Stomach (tissue), 8 donors: ENCODE measurements at regions not wholly inside any gene's neighbourhood (a gene's known extent, or its start where the extent isn't known, plus 50 kb on each side); places are given as distances from the start of the nearest gene placed in this dataset.

Experiments used
- DNase-seq, 2 donors: peaks; one replicate each; pipeline versions ENCODE4 v3.0.0 to v3.0.0-alpha.2; 2013 to 2019
- H3K27ac ChIP-seq, 5 donors: fragments of 200-600 bp in 4 of 5; sonication (generic) in 4 of 5; one replicate each; pipeline ENCODE4 v1.5.1; 2013 to 2019; ENCODE audit warnings: mild to moderate bottlenecking in 1 of 5, moderate library complexity in 1 of 5
- H3K27me3 ChIP-seq, 3 donors: fragments of 200-600 bp; sonication (generic); one replicate each; pipeline ENCODE4 v1.5.1; 2017 to 2019; ENCODE audit warnings: mixed run types in 1 of 3
- H3K36me3 ChIP-seq, 4 donors: fragments of 200-600 bp; sonication (generic); 1 replicate in 3 of 4; 2 replicates in 1 of 4; pipeline ENCODE4 v1.5.1; 2016 to 2019
- H3K4me1 ChIP-seq, 4 donors: fragments of 200-600 bp; sonication (generic); one replicate each; pipeline ENCODE4 v1.5.1; 2016 to 2019
- H3K4me3 ChIP-seq, 4 donors: fragments of 200-600 bp; sonication (generic) in 3 of 4; one replicate each; pipeline ENCODE4 v1.5.1; 2016 to 2019; ENCODE audit warnings: mild to moderate bottlenecking in 1 of 4
- H3K9me3 ChIP-seq, 4 donors: fragments of 200-600 bp; sonication (generic); one replicate each; pipeline ENCODE4 v1.5.1; 2016 to 2019
- EP300 ChIP-seq: sonication (generic); formaldehyde crosslinking; IDR thresholded peaks from one replicate; pipeline ENCODE4 v1.6.1; 2017; ENCODE audit warnings: antibody characterized with exemption
- POLR2A ChIP-seq, 4 donors: fragments of 450-650 bp; IDR thresholded peaks; one replicate each; pipeline ENCODE4 v1.6.1; 2016; ENCODE audit warnings: antibody characterized with exemption in 4 of 4, control low read depth in 2 of 4, mild to moderate bottlenecking in 1 of 4, moderate library complexity in 1 of 4
- POLR2AphosphoS5 ChIP-seq, 3 donors: sonication (generic); formaldehyde crosslinking; IDR thresholded peaks; one replicate each; pipeline ENCODE4 v1.6.1; 2016; ENCODE audit warnings: antibody characterized with exemption in 3 of 3
- WGBS, 5 donors: extraction: QIAGEN DNeasy Blood & Tissue Kit in 3 of 5; methylation state at CpG; one replicate each; pipeline versions ENCODE4 v1.1.5 to v1.1.7; 2013 to 2018; 5-methylcytosine and 5-hydroxymethylcytosine counted together
- intact Hi-C: fragments of 100-400 bp; cut with DNase I; formaldehyde crosslinking; loops from one replicate; pipeline ENCODE4 v1.15.1; 2023; ENCODE audit warnings: low total_unique reads
- TF ChIP-seq, protein P1 (sequence below), 7 experiments: fragments of 450-650 bp in 4 of 7; fragments of 200-600 bp in 3 of 7; sonication (generic) in 3 of 7; IDR thresholded peaks; one replicate each; pipeline ENCODE4 v1.5.1; 2016 to 2019; ENCODE audit warnings: antibody characterized with exemption in 7 of 7, control low read depth in 2 of 7, mild to moderate bottlenecking in 1 of 7
- donor health status: healthy with polysubstance abuse.
- donor health status: Bipolar disorder and iron deficiency.
- donor health status: healthy.

DNA sequence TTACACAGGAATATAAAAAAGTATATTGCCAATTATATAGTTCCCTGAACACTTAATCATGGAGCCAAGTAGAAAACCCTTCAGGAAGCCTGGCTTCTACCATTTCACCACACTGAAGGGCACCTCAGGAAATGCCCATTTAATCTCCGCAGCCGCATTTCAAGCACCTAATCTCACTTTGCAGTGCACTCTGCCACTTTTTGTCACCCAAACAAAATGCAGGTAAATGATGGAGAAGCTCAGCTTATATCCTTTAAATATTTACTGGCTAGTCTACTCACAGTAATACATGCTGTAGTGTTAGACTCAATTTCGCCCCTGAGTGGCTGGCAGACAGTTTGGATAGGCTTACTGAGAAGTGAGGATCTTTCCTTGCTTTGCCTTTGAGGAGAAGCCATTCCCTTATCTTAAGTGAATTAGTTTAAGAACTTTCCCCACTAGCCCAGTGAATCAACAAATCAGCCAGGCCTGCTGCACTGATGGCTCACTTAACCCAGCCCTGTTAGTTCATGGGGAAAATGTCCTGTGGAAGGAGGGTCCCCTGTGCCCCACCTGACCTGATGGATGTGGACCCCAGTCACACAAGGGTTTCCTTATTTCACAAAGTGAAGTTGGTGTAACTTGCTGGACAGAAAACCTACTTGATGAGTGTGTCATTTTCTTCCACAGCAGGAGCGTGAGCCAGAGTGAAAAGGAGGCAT lies 209.7 kb downstream of the CAAP1 start:
- Histone ChIP-seq H3K4me1 (no peaks in the 10 kb centered on the region), H3K36me3 (no peaks in the 10 kb centered on the region), H3K4me3 (no peak overlapping the region), H3K9me3 (no peaks in the 10 kb centered on the region), H3K27me3 (no peaks in the 10 kb centered on the region), H3K27ac (no peak overlapping the region)
- no peak for DNase-seq
- WGBS, 5 donors: 57 to 71% (median 69%) methylated on average over 4 of the region's 4 CpGs
- intact Hi-C loops: no loop called here
- TF ChIP-seq, protein P1, sequence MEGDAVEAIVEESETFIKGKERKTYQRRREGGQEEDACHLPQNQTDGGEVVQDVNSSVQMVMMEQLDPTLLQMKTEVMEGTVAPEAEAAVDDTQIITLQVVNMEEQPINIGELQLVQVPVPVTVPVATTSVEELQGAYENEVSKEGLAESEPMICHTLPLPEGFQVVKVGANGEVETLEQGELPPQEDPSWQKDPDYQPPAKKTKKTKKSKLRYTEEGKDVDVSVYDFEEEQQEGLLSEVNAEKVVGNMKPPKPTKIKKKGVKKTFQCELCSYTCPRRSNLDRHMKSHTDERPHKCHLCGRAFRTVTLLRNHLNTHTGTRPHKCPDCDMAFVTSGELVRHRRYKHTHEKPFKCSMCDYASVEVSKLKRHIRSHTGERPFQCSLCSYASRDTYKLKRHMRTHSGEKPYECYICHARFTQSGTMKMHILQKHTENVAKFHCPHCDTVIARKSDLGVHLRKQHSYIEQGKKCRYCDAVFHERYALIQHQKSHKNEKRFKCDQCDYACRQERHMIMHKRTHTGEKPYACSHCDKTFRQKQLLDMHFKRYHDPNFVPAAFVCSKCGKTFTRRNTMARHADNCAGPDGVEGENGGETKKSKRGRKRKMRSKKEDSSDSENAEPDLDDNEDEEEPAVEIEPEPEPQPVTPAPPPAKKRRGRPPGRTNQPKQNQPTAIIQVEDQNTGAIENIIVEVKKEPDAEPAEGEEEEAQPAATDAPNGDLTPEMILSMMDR (IDR thresholded peaks at IDR 0.05): no peak
- TF ChIP-seq POLR2A (IDR thresholded peaks at IDR 0.05) (no peak), EP300 (no peak), POLR2AphosphoS5 (IDR thresholded peaks at IDR 0.05) (no peak)

DNA sequence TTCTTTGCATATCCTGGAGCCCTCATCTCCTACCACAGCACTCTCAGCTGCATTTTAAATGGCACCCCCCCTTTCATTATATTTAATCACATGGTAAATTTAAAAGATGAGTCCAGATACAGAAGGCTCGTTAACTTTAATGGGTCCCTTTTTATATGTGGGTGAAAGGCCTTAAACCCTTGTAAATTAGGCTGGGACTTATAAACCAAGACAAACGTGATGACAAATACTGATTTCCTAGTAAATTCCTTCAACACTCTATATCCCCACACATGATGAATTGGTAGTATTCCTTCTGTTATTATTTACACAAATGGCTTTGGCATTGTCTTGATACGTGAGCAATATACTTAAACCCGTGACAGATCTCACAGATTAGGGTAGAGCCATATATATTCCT lies 210.6 kb downstream of the CAAP1 start:
- no peaks in the 10 kb centered on the region for H3K9me3 ChIP-seq
- no peaks in the 10 kb centered on the region for H3K36me3 ChIP-seq
- WGBS, 5 donors: 60 to 80% (median 68%) methylated on average over 4 of the region's 4 CpGs
- no peaks in the 10 kb centered on the region for H3K27me3 ChIP-seq
- no peak for DNase-seq
- H3K27ac ChIP-seq: no peak overlapping the region
- no peak overlapping the region for H3K4me3 ChIP-seq
- no peaks in the 10 kb centered on the region for H3K4me1 ChIP-seq
- TF ChIP-seq POLR2A (IDR thresholded peaks at IDR 0.05) (no peak), POLR2AphosphoS5 (IDR thresholded peaks at IDR 0.05) (no peak)
- intact Hi-C loops: no loop called here

DNA sequence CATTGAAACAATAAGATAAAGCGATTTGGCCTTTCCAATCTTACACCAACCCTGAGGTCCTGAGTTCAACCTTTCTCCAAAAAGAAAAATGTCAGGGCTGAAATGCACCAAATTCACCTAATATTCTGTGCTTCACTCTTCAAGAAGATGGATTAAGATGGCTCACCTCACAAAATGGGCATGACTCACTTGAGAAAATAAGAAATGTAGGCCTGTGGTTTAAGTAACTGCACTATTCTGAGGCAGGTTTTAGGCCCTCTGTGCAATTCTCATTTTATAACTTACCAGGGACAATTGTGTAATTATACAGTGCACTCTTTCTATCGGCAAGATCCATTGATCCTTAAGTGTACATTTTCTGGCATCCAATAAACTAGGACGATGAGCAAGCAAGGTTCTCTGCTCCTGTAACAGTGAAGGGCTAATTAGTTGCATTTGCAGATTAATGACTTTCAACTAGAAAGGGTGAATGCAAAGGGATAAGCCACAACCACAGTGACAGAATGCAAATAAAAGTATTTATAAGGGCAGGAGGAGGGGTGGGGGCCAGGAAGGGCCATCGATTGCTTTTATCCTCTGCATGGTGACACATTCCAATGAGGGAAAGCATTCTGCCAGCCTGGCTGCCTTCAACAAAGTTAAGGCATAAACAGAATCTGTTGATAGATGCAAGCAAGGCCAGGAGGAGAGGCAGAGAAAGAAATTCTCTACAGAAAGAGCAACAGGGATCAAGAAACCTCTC lies 214.5 kb downstream of the CAAP1 start:
- H3K4me3 ChIP-seq: no peak overlapping the region
- no peaks in the 10 kb centered on the region for H3K27me3 ChIP-seq
- WGBS, 5 donors: 42 to 67% (median 56%) methylated on average over 4 of the region's 4 CpGs
- no peaks in the 10 kb centered on the region for H3K9me3 ChIP-seq
- intact Hi-C loops: no loop called here
- no peak for TF ChIP-seq POLR2AphosphoS5 (IDR thresholded peaks at IDR 0.05)
- TF ChIP-seq, protein P1 (IDR thresholded peaks at IDR 0.05): no peak
- no peak for TF ChIP-seq EP300
- no peak for TF ChIP-seq POLR2A (IDR thresholded peaks at IDR 0.05)
- no peaks in the 10 kb centered on the region for H3K36me3 ChIP-seq
- no peak overlapping the region for H3K27ac ChIP-seq
- H3K4me1 ChIP-seq: no peaks in the 10 kb centered on the region
- DNase-seq: no peak

DNA sequence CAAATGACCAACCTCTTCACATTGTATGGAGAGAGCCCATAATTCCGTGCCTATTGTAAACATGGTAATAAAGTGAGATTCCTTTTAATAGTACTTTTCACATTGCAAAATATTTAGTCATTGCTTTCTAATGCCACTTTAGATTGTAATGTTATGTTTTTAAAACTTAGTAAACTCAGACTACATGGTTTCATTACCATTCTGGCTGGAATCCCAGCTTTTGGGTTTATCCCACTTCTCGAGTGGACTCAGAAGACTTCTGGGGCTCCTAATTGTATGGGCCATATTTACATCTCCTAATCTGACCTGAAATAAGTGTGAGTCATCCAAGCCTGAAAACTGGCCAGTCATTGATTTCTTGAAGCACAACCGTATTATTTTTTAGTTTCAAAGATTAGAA lies 217.6 kb downstream of the CAAP1 start:
- no peak overlapping the region for H3K27ac ChIP-seq
- no peaks in the 10 kb centered on the region for H3K27me3 ChIP-seq
- no peak overlapping the region for H3K4me3 ChIP-seq
- TF ChIP-seq POLR2AphosphoS5 (IDR thresholded peaks at IDR 0.05): no peak
- no peak for TF ChIP-seq EP300
- no peak for TF ChIP-seq POLR2A (IDR thresholded peaks at IDR 0.05)
- TF ChIP-seq, protein P1 (IDR thresholded peaks at IDR 0.05): no peak
- no peaks in the 10 kb centered on the region for H3K4me1 ChIP-seq
- H3K9me3 ChIP-seq: no peaks in the 10 kb centered on the region
- no peaks in the 10 kb centered on the region for H3K36me3 ChIP-seq
- intact Hi-C loops: no loop called here
- DNase-seq: no peak
- 33 to 46% (median 43%) methylated on average over 3 of the region's 3 CpGs for WGBS, 5 donors

DNA sequence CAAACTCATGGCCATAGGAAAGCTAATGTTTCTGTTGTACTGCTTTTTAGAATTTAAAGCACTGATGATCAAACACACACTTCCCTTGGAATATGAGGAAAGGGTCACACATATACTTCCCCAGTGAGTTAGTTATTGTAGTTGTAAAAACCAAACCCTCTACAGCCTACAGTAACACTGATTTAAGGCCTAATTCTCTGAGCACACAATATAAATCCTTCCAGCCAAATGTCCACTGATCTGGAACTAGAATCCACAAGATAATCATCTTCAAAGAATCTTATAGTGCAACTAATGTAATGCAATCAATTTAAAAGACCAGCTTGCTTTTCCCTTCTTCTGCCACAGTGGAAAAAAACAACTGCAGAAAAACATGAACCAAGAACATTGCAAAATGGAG lies 219.3 kb downstream of the CAAP1 start:
- Histone ChIP-seq H3K9me3 (no peaks in the 10 kb centered on the region), H3K27ac (no peak overlapping the region), H3K36me3 (no peaks in the 10 kb centered on the region), H3K27me3 (no peaks in the 10 kb centered on the region), H3K4me1 (no peaks in the 10 kb centered on the region), H3K4me3 (no peak overlapping the region)
- no peak for DNase-seq
- TF ChIP-seq POLR2A (IDR thresholded peaks at IDR 0.05): no peak
- TF ChIP-seq EP300: no peak
- TF ChIP-seq POLR2AphosphoS5 (IDR thresholded peaks at IDR 0.05): no peak
- intact Hi-C loops: no loop called here
